LoVo (cell line): ENCODE measurements at regions not wholly inside any gene's neighbourhood (a gene's known extent, or its start where the extent isn't known, plus 50 kb on each side); places are given as distances from the start of the nearest gene placed in this dataset.
A peak's percentile ranks its signal among the peaks of the same experiment; 100 is the strongest.
"Not testable (repeated sequence)": the region's sequence is repeated elsewhere in the genome, so short reads cannot be mapped to it uniquely, and the experiment has no call there.

Source experiments
- DNase-seq: peaks from one replicate; pipeline ENCODE4 v3.0.0-alpha.2; 2016; ENCODE audit warnings: low spot score

DNA sequence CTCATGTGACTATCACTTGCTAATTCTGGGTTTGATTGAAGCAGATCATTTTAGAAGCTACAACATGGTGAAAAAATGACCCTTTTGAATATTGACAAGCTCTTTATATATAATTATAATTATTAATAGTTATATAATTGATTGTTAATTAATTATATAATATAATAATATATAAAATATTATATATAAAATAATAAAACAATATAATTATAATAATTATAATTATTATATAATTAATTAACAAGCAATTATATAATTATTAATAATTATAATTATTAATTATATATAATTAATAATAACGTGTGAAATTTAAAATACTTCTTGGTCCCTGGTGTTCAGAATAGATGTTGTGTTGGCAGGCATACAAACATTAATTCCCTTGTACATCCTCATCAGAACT lies 404.1 kb upstream of the CDH19 start:
- DNase-seq, result no peak

DNA sequence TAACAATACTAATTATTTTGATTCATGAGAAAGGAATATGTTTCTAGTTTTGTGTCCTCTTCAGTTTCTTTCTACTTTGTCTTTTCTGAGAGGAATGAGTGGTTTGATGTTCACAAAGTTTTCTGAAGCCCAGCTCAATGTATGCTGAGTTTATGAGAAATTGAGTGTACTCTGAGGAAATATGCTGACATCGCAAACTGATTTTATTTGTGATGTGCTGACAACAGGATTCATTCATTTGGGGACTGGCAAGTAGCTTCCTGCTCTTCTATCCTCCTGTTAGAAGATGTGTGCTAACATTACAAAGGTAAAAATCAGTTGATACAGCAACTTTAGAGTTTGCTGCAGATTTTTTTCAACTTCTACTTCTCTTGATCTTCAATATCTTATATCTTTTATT lies 403.2 kb upstream of the CDH19 start:
- DNase-seq, result no peak

DNA sequence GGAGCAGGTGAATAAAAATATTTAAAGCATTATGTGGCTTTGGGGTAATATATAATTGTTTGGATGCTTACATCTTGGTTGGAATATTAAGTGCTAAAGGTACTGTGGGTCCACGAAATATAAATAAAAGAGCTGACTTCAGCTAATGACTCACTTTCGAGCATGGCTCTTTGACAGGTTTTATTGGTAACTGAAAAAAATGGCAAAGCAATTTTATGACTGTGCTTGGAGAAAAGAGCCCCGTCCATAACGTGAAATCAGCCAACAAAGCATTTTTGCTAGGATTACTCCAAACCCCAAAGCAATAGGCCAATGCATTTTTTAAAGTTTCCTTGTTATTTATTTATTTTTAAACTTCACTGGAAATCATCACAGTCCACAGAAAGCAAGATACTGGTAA lies 397.2 kb upstream of the CDH19 start:
- no peak for DNase-seq

DNA sequence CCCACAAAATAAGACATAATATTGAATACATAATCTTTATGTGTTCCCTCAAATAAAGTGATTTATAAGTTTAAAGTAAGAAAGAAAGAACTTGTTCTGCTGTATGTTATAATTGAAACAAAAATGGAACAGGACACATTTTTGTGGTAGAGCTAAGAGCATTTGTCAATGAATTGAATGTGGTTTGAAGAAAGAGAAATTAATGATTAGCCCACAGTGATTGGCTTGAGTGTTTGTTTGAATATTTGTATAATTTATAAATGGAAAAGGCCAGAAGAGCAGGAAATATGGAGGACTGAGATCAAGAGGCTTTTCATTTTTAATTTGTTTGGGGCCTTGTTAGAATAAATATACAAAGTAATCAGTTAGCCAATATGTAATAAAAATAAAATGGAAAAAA lies 395.1 kb upstream of the CDH19 start:
- no peak for DNase-seq

DNA sequence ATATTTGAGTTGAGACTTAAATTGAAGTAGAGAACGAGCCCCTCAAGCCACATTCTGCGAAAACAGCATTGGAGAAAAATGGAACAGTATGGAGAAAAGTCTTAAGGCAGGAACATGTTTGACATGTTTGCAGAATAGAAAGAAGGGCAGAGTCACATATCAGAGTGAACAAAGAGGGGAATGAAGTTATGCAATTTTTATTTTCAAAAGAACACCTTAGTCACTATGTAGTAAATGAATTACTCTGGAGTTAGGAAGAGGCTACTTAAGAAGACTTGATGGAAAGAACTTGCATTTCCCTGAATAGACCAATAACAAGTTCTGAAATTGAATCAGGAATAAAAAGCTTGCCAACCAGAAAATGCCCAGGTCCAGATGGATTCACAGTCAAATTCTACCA lies 391.4 kb upstream of the CDH19 start:
- DNase-seq, result no peak

DNA sequence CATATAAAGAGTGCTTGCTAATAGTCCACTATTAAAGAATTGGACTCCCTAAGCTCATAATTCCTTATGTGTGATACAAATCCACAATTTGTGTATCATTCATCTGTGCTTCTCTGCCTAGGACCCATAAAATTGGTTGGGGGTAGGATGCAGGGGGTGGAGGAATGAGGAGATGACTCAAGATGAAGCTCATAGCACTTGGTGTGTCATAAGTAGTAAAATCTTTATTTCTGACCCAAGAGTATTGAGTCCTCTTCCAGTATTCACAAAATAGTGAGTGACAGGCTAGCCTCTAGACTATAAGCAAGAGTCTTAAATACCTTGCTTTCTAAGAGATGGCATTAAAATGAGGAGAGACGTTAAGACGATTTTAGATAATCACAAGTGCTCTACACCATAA lies 390.9 kb upstream of the CDH19 start:
- no peak for DNase-seq

DNA sequence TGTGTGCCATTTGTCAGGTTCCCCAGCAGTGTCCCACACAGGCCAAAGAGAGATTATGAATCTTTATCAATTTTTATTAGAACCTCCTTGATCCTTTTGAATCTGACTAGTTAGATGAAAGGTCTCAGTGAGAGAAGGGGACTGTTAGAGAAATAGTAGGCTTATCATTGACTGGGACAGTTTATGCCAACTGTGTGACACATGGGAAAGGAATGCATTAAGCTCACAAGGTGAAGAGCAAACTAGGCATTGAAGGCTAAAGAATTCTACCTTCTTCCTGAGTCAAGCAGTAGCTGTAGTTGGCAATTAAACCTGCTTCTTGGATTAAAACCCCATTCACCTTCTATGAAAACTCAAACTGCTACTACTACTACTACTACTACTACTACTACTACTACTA lies 389.6 kb upstream of the CDH19 start:
- DNase-seq, result peak; percentile 23

DNA sequence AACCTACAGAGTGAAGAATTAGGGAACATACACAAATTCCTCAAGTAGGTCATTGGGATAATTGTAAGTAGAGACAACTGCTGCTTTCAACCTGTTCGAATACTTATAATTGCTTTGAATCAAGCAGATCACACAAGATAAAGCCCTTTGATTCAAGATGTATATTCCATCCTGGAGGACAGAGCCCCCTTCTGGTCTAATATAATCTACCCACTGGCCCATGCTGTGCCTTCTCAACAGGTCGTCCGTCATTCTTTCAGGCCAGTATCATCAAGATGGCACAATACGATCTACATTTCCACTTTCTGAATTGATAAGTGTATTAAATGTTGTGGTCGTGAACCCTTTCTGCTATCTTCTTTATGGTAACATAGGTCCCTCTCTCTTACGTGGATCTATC lies 387.0 kb upstream of the CDH19 start:
- no peak for DNase-seq

DNA sequence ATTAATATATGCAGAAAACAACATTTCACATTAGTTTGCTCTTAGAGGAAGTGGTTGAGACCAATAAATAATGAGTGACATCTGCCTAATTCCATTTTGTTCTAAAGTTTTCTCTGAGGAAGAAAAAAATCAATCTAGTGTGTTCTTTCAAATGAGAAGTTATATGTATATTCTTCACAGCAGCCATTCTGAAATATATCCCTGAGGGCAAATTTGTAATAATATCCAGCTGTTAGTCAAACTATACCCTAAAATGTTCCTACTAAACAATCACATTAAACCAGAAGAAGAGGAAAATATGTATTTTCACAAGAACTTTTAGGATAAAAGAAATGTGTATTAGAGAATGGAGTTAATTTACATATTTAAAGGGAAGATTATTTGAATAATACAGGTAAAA lies 375.1 kb upstream of the CDH19 start:
- no peak for DNase-seq

DNA sequence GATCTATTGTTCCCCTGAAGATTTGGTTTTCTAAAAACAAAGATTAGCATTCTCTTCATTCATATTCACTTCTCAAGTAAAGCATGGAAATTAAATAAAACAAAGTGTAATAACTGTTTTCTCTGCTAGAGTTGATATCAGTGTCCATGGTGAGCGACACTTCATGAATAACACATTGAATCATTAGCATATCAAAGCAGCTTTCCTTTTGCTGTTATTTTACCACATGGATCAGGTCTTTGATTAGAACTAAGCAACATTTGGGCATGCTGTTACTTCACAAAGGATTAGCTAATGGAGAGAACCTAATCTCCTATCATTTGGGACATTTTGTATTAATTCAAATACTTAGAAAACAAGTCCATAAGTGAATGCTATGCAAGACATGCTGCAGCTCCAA lies 368.8 kb upstream of the CDH19 start:
- no peak for DNase-seq

DNA sequence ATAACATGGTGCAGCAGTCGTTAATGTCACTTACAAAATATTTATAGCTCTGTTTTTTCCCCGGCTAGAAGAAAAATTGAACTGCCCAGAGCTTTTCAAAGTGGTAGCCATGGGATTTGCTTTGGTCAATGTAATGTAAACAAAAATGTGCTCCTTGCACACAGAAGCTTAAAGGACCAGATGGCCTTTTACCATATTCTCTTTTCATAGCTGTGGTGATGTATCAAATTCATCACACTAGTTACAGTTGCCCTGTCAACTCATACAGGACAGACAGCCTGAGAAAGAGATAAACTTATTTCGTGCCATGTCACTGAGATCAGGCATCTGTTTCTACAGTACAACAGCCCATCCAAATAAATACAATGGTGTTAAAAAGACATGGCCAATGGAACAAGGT lies 368.1 kb upstream of the CDH19 start:
- no peak for DNase-seq

DNA sequence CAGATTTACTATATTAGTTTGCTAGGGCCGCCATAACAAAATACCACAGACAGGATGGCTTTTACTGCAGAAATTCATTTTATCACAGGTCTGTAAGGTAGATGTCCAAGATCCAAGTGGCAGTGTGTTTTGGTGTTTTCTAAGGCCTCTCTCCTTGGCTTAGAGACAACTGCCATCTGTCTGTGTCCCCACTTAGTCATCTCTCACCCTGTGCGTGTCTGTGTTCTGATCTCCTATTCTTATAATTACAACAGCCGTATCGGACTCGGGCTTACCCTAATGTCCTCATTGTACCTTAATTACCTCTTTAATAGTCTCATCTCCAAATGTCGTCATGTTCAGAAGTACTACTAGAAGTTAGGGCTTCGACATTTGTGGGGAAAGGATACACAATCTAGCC lies 362.3 kb upstream of the CDH19 start:
- DNase-seq, result no peak

DNA sequence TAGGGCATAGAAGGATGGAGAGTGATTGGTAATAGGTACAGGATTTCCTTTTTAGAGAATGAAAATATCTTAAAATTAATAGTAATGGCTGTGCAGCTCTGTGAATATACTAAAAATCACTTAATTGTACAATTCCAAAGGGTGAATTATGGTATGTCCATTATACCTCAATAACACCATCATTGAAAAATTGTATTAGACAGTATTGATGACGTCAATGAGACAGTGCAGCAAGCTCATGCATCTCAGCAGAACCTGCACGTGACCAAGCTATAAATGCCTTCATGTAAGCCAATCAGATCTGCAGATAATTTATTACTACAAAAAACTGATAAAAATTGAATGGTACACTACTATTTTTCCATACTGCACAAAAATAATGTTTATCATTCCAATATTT lies 354.4 kb upstream of the CDH19 start:
- no peak for DNase-seq

DNA sequence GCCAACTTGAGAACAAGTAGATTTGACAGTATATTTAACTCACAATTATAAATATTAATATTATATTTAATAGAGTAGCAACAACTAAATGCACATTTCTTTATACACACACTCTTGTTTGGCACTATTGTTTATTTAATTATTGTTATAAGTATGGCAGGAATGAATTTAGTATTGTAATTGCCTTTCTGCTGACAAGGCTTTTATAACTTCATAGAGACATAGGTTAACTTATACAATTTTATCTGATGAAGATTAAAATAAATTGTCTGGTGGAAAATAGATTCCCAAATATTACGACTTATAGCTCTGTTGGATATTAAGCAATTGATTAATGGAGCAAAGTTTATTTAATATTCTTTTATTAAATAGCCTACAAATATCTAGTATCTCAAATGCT lies 347.9 kb upstream of the CDH19 start:
- DNase-seq, result no peak

DNA sequence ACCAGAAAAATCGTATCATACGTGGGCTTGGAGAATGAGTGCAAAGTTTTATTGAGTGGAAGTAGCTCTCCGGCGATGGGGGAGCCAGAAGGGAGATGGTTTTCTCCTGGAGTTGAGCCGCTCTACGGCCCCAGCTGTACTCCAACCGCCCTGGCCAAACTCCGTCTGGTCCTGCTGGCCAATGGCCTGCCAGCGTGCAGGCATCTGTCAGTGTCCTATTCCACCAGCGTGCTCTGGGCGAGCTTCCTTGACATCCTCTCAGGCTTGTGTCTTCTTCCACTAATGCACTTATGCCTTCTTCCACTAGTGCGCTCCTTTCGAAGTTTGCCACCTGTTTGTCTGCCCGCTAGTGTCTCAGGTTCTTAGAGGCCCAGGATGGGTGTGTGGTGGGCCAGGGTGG lies 345.5 kb upstream of the CDH19 start:
- DNase-seq, result no peak

DNA sequence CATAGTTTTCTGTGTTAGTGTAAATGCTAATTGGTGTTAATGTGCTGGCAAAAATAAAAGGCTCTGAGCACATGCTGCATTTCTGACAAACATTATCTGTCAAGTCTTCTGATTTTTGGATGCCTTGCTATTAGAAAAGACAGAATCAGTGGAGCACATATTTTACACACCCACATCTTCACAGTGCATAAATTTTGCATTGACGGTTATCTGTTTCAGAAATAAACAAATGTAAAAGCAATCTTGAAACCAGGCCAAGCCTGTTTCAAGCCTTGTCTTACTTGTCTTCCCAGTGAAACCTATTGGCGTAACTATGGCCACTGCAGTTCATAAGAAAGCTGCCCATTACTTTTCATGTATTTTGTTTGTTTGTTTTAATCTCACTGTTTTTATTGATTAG lies 333.7 kb upstream of the CDH19 start:
- DNase-seq, result no peak

DNA sequence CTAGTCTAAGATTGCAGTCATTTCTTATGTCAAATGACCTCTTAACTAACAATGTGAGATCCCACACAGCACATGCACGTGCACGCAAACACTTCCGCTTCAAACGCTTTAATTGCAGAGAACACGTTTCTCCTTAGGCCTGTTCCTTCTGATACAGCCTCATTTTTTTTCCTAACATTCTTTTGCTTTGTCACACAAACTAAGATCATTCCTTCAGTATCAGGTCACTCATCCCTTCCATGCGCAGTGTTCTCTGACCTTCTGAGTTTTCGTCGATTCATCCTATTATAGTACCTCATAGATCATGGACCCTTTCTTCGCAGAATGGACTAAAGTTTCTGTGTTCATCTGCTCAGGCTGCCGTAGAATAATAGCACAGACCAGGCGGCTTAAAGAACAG lies 327.1 kb upstream of the CDH19 start:
- DNase-seq, result no peak

DNA sequence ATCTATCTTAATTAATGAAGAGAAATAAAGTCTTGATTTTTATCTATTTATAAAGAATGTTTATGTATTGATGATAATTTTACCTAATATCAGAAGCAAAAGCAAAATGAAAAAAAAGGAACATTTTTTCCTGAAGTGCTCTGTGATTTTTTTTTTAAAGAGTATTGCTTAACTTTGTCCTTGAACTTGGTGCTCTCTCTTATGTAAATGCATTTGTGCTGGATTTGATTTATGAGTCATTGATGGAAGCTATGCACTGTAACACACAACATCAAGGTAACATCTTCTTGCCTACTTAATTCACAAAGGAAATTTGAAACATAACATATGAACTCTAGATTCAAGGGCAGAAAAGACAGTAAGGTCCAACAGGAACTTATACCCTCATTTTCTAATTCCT lies 312.9 kb upstream of the CDH19 start:
- no peak for DNase-seq

DNA sequence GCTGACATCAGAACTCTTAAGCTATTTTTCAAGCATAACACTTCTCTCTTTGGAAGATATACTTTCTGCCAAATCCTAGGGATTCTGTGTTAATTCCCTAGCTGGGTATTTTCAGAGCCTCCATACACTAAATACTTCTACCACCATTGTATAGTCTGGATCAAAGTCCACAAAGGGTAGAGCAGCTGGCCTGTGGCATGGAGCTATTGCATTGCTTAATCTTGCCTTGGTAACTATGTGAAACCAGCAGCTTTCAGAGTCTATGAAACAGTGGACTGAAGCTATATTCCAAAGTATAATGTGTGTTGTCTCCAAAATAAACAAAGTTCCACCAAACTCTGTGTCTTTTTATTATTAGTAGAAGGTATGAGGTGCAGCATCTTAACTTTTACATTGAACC lies 296.9 kb upstream of the CDH19 start:
- DNase-seq, result no peak

DNA sequence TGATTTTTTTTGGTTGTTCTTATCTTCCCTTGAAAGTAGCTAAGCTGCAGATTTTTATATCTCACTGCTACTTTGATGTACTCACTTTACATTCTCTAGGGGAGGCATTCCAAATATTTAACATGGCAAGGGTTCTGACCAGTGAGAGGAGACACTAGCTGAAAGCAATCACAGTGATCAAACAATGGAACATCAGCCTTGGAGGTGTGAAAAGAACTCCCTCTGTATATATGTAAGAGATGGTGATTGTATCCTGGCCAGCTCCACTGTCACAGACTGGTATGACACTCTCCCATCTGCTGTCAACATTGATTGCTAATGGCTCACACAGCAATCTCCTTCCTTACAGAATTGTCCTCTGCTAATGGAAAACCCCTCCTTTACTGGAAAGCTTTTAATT lies 291.7 kb upstream of the CDH19 start:
- no peak for DNase-seq

DNA sequence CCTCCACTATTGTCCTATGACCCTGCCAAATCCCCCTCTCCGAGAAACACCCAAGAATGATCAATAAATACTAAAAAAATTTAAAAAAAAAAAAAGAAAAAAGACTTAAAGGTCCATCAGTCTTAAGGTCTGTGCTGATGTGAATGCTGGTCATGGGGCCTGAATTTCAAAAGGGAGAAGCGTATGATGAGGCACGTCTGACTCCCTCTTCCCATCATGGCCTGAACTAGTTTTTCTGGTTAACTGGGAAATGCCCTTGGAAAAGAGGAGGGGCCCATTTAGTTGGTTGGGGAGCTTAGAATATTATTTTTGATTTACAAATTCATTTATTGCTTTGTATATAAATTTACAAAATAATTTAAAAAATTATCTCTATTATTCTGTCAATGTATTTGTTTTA lies 291.0 kb upstream of the CDH19 start:
- DNase-seq, result no peak

DNA sequence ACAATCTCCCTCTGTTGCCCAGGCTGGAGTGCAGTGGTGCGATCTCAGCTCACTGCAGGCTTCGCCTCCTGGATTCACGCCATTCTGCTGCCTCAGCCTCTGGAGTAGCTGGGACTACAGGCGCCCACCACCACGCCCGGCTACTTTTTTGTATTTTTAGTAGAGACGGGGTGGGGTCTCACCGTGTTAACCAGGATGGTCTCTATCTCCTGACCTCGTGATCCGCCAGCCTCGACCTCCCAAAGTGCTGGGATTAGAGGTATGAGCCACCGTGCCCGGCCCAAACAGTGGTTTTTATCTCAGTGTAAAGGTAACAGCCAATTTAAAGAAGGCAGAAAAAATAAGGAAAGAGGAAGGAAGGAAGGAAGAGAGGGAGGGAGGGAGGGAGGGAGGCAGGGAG lies 288.5 kb upstream of the CDH19 start:
- not testable (repeated sequence) for DNase-seq

DNA sequence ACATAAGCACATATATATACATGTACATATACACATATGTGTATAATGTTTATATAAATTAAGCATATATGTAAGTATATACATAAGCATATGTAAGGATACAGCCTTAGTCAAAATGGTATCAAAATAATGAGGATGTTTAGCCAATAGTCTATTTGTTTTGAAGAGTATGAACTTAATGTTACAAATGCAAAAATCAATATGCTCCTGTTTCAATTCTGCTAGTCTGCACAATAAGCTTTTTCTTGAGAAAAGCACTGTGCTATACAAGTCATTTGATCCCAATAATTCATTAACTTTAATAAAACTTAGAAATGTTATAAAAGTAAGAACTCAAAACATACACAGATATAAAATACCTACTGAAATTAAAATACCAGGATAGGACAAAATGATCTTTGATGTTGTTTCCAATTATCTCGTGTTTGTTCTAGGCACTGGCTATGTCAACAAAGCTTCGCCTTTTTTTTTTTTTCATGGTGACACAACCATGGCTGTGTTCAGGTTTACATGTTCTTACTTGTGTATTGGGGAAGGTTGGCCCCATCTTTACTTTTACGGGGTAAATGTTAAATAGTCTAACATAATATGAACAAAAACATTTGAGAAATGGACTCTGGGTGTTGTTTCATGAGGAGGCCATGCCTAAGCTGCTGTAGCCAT lies 271.1 kb upstream of the CDH19 start:
- no peak for DNase-seq

DNA sequence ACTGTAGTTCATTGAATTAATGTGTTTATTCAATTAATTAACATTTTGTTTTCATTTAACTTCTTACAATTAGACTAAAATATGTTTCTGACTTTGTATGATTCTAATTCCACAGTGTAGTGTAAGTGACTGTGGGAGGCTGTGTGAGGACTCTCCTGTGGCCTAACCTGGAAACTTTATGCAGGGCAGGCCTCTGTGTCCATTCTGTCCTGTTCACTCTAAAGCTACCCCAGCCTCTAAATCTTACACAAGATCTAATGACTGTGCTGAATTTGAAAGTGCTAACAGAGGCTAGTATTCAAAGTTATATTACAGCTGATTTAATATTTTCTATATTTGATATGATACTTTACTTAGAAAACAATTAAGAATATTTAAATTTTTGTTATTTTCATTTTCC lies 270.5 kb upstream of the CDH19 start:
- no peak for DNase-seq

DNA sequence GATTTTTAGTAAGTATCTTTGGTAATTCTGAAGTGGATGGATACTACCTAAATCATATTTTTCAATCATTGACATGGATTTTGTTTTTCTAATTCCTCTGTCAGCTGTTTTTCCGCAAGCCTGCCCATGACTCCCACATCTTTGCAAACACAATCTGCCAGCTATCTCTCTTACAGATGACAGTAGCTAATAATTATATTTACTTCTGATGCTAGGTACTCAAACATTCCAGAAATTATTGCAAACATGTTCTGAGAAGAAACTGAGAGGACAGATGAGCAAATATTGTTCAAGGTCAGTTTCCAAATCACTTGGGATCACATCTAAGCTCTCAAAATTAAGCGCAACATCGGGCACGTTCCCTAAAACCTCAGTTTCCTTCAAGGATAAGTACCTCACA lies 270.0 kb upstream of the CDH19 start:
- DNase-seq, result no peak
